ENCODE measurements at regions not wholly inside any gene's neighbourhood (a gene's known extent, or its start where the extent isn't known, plus 50 kb on each side); places are given as distances from the start of the nearest gene placed in this dataset.

- TF ChIP-seq CTCF (IDR thresholded peaks at IDR 0.05; ENCODE audit: insufficient read depth, low read depth, low read length) (no peak), EZH2 (IDR thresholded peaks at IDR 0.05; ENCODE audit: insufficient read depth, low read length) (no peak)
Observed at GRCh38 chr13:95375706-95376105, 74.5 kb upstream of the ABCC4 start.
